GM12873 (cell line): ENCODE measurements at regions not wholly inside any gene's neighbourhood (a gene's known extent, or its start where the extent isn't known, plus 50 kb on each side); places are given as distances from the start of the nearest gene placed in this dataset.

Source experiments
- CTCF ChIP-seq: IDR thresholded peaks from 2 replicates; pipeline ENCODE4 v1.5.1; 2012; ENCODE audit warnings: low read depth, mild to moderate bottlenecking, moderate library complexity, low read length, control low read depth; ENCODE audit not compliant: insufficient read depth; ENCODE audit errors: missing control alignments

GRCh38 chr6:164356814-164357213 lies 942.3 kb downstream of the QKI start:
- TF ChIP-seq CTCF, result no peak

- TF ChIP-seq CTCF, result no peak
Observed at GRCh38 chr6:164347455-164347854, 932.9 kb downstream of the QKI start.

- no peak for TF ChIP-seq CTCF
Observed at GRCh38 chr6:164346631-164347030, 932.1 kb downstream of the QKI start.

- no peak for TF ChIP-seq CTCF
Observed at GRCh38 chr6:164345806-164346496, 931.4 kb downstream of the QKI start.

- no peak for TF ChIP-seq CTCF
Observed at GRCh38 chr6:164345327-164345726, 930.8 kb downstream of the QKI start.

- TF ChIP-seq CTCF, result no peak
Observed at GRCh38 chr6:164344801-164345291, 930.3 kb downstream of the QKI start.

GRCh38 chr6:164337925-164338397 lies 923.4 kb downstream of the QKI start:
- no peak for TF ChIP-seq CTCF
